ENCODE measurements at regions not wholly inside any gene's neighbourhood (a gene's known extent, or its start where the extent isn't known, plus 50 kb on each side); places are given as distances from the start of the nearest gene placed in this dataset.

DNA sequence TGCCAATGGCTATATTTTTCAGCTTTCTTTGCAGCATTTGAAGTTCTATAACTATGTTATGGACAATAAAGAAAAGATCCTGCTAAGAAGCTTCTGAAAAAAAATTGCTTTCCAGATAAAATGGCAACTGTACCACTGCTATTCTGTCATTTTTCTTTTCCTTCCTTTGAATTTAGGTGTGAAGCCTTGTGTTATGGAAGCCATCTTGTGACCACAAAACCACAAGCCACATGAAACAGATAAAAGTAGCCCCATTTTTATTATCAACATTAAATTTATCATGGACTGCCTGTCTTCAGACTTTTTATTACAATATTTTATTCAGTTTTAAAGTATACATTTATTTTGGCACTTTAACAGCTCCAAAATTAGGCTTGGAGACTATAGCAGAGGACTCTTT, 289.9 kb upstream of the ACTBL2 start:
- TF ChIP-seq, protein P1, sequence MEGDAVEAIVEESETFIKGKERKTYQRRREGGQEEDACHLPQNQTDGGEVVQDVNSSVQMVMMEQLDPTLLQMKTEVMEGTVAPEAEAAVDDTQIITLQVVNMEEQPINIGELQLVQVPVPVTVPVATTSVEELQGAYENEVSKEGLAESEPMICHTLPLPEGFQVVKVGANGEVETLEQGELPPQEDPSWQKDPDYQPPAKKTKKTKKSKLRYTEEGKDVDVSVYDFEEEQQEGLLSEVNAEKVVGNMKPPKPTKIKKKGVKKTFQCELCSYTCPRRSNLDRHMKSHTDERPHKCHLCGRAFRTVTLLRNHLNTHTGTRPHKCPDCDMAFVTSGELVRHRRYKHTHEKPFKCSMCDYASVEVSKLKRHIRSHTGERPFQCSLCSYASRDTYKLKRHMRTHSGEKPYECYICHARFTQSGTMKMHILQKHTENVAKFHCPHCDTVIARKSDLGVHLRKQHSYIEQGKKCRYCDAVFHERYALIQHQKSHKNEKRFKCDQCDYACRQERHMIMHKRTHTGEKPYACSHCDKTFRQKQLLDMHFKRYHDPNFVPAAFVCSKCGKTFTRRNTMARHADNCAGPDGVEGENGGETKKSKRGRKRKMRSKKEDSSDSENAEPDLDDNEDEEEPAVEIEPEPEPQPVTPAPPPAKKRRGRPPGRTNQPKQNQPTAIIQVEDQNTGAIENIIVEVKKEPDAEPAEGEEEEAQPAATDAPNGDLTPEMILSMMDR (conservative IDR thresholded peaks at IDR 0.05): no peak
- TF ChIP-seq ZFX (IDR thresholded peaks at IDR 0.05): no peak
